Fibroblast of the aortic adventitia (primary cell): ENCODE measurements at regions not wholly inside any gene's neighbourhood (a gene's known extent, or its start where the extent isn't known, plus 50 kb on each side); places are given as distances from the start of the nearest gene placed in this dataset.

Source experiments
- DNase-seq: peaks from one replicate; pipeline ENCODE4 v3.0.0-alpha.2; 2010; ENCODE audit warnings: low read depth
- H3K4me3 ChIP-seq: 2 replicates; pipeline ENCODE4 v1.5.1; 2011; ENCODE audit warnings: low read depth, mild to moderate bottlenecking, control low read depth, low read length, moderate library complexity
- CTCF ChIP-seq: IDR thresholded peaks from 2 replicates; pipeline ENCODE4 v1.5.1; 2011; ENCODE audit warnings: mild to moderate bottlenecking, low read length, control low read depth, inconsistent platforms; ENCODE audit not compliant: insufficient read depth

GRCh38 chr11:110027627-110028371 lies 65.4 kb upstream of the ZC3H12C start:
- H3K4me3 ChIP-seq = no peak overlapping the region
- DNase-seq = no peak
- no peak for TF ChIP-seq CTCF

DNA sequence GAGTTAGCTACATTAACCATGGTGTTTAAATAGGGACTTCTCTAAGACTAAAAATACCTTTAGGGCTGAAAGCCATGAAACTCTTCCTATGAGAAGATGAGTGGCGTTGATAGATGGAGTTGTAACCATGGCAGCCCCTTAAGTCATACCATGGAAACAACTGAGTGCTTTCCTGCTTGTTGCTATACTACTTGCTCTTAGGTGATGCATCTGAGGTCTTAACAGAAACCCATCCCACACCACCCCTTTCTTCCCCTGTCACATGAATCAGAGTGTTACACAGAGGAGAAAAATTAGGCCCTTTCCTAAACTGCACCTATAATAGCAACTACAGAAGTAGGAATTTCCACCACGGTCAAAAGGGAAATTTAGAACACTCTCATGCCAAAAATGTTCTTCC lies 64.3 kb upstream of the ZC3H12C start:
- DNase-seq = no peak
- no peak overlapping the region for H3K4me3 ChIP-seq

GRCh38 chr11:110029714-110030113 lies 63.5 kb upstream of the ZC3H12C start:
- no peak overlapping the region for H3K4me3 ChIP-seq
- DNase-seq = no peak
- no peak for TF ChIP-seq CTCF

More for the DNA sequence above, 64.3 kb upstream of the ZC3H12C start:
- no peak for TF ChIP-seq CTCF

DNA sequence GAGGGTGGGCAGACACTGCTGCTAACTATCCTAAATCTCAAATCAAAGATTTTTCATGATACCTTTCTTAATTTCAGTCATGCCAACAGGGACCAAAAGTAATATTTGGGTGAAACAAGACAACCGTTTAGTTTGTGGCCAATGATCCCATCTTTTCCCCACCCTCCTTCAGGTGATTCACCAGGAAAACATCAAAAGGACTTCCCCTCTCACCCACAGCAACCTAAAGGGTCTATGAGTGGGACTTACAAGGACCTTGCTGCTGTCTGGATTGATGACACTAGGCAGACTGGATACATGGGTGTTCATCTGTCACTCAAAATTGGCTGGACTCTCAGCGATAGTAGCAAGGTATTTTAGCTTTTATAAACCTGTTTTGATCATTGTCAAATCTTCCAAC lies 62.0 kb upstream of the ZC3H12C start:
- no peak overlapping the region for H3K4me3 ChIP-seq
- TF ChIP-seq CTCF = no peak
- DNase-seq = no peak

- TF ChIP-seq CTCF = no peak
- H3K4me3 ChIP-seq = no peak overlapping the region
- DNase-seq = peak; percentile 4
Measured at GRCh38 chr11:110032259-110032658, 60.9 kb upstream of the ZC3H12C start.

GRCh38 chr11:110032957-110033570 lies 60.1 kb upstream of the ZC3H12C start:
- TF ChIP-seq CTCF = no peak
- H3K4me3 ChIP-seq = no peak overlapping the region
- no peak for DNase-seq
